ENCODE measurements at regions not wholly inside any gene's neighbourhood (a gene's known extent, or its start where the extent isn't known, plus 50 kb on each side); places are given as distances from the start of the nearest gene placed in this dataset.

DNA sequence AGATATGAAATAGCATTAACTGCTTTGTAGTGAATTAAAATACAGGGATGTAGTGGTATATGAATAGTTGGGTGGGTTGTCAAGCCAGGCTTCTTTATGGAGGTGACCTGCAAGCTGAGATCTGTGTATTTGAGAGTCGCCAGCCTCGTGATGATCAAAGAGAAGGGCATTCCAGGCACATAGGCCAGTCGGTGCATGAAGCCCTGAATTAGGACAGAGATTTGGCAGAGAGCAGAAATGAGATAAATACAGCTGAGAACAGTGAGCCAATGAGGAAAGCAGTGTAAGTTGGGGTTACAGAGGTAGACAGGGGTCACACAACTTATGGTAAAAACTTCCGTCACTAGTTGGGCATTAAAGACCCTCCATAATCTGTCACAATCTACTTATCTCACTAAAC is 641.9 kb downstream of the OTOL1 start:
- DNase-seq = no peak

DNA sequence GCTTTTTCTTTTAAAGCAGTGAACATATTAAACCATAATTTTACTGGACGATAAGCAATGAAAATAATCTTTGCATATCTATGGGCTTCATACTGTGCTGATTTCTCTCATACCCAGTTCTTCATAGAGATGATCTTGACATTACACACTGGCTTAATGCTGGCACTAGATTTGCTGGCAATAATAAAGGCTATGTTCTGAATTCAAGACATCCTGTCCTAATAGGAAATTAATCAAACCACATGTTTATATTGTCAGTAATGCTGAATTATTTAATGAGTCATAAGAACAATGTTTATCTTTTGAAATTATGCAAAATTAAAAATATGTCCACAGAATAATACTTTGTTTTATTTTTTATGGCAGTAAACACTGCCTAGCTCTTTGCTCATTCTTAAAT is 643.2 kb downstream of the OTOL1 start:
- no peak for DNase-seq

DNA sequence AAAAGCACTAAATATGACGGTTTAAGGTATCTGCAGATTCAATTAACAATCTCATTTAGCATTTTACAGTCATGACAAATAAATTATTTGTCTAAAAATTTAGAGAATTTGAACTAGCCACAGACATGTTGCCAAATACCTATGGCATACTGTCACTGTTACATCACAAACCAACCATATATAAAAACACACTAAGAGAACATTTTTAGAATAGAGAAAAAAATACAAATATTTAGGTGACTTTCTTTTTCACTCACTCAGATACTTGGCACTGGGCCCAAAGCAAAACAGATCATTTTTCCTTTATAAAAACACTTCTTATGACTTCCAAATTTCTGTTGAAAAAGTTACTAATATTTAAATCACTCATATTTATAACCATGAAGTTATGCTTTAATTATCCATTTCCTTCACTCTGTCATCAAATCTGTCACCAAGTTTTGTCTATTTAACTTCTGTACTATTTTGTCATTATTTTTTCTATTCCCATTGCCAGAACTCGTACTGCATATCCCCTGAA is 644.7 kb downstream of the OTOL1 start:
- no peak for DNase-seq

DNA sequence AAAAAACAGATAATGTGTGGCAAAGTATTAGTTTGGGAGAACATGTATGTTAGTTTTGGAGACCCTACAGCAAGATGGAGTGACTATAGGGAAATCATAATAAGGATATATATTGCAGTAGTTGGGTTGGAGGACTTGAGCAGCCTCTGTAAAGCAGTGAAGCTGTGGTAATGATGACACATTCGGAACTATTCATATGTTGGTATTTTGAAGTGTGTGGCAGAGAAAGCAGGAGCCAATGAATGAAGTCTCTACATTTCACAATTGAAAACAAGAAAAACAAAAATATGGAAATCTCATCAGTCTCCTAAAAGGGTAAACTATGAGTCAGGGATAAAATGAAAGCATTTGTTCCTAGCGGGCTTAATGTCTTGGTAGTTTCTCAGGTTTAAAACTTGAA is 645.9 kb downstream of the OTOL1 start:
- no peak for DNase-seq

- DNase-seq = no peak
Observed at GRCh38 chr3:162143180-162143579, 646.6 kb downstream of the OTOL1 start.

DNA sequence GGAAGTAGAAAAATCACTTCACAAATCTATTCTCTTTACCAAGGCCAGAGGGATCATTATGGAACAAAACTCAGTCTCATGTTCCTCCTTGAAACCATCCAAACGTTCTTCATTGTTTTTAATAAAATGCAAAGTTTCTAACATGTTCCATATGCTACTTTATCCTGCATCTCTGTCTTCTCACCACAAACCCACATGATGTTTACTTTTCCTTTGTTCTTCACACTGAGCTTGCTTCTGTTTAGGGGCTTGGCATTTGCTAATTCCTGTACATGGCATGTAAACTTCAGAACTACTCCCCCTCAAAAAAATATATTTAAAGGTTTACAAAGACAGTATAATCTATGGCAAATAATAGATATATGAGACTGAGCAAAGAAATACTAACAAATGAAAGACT is 651.4 kb downstream of the OTOL1 start:
- no peak for DNase-seq

GRCh38 chr3:162150790-162151189 is 654.2 kb downstream of the OTOL1 start:
- DNase-seq = no peak

DNA sequence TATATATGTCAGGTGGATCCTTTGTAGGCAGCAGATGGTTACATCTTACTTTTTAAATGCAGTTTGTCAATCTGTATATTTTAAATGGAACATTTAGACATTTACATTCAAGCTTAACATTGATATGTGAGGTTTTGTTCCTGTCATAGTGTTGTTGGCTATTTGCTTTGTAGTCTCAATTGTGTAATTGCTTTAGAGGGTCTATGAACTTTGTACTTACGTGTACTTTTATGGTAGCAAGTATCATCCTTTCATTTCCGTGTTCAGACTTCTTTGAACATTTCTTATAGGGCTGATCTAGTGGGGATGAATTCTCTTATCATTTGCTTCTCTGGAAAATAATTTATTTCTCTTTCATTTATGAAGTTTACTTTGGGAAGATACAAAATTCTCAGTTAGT is 656.0 kb downstream of the OTOL1 start:
- no peak for DNase-seq

DNA sequence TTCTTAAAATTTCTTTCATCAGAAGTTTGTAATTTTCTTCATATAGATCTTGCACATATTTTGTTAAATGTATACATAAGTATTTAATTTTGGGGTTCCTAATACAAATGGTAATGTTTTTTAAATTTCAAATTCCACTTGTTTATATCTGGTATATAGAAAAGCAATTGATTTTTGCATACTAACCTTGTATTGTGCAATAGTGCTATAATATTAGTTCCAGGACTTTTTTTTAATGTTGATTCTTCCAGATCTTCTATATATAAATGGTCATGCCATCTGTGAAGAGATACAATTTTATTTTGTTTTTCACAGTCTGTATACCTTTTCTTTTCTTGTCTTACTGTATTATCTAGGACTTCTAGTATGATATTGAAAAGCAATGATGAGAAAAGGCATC is 665.0 kb downstream of the OTOL1 start:
- DNase-seq = no peak

- no peak for DNase-seq
Observed at GRCh38 chr3:162165346-162165745, 668.7 kb downstream of the OTOL1 start.

GRCh38 chr3:162166543-162166942 is 669.9 kb downstream of the OTOL1 start:
- DNase-seq = no peak

DNA sequence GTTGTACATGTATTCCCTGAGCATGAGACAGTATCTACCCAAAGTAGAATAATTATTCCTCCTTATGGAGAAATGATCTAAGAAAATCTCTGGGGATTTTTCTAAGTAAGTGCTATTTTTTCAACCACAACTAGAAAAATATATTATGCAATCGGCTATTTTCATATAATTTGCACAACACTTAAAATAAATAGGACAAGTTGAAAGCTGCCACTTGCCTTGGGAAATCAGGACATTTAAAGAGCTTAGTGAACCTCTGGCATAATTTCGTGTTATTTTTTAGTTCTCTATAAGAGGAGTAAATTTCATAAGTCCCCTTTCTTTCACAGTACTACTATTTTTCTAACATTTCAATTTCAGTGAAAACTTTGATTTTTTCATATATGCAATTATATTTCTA is 672.1 kb downstream of the OTOL1 start:
- DNase-seq = no peak

DNA sequence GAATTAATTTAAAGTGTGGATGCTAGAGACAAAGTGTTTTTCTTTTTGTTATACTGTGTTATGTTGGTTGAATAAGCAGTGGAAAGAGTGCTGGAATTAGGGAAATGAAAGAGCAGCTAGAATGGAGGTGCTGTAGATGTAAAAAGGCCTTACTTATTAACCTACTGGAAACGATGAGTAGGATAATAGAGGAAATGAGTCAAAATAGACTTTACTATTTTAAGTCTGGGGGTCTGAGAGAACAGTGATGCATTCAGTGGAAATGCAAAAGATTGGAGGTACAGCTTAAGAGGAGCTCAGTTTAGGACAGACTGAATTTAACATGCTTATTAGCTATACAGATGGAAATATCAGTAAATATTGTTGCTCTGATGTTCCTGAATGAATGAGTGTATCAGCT is 674.0 kb downstream of the OTOL1 start:
- no peak for DNase-seq

DNA sequence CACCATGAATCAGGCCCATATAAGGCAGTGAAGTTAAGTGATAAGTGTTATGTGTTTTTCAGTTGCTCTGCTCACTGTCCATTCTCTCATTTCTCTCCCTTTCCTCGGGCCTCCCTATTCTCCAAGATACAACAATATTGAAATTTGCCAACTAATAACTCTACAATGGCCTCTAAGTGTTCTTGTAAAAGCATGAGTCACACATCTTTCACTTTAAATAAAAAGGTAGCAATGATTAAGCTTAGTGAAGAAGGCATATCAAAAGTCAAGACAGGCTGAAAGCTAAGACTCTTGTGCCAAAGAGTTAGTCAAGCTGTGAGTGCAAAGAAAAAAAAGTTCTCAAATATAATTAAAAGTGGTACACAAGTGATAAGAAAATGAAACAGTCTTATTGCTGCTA is 675.4 kb downstream of the OTOL1 start:
- no peak for DNase-seq

DNA sequence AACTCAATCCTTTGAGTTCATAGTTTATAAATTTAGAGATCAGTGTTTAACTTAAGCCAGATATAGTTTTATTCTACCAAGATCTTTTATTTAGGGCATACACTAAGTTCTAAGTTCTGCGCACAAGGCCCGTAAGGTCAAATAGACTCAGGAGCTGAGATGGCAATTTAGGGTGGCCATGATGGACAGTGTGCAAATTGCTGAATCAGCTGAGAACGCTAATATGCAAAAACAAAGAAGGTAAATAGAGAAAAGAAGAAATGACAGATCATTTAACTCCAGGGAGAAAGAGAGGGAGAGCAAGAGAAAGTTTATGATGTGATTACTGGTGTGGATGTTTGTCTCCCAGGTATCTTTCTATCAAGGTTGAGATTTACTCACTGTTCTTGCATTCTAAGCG is 678.5 kb downstream of the OTOL1 start:
- DNase-seq = no peak

- no peak for DNase-seq
Observed at GRCh38 chr3:162175878-162176277, 679.3 kb downstream of the OTOL1 start.

- DNase-seq = no peak
Observed at GRCh38 chr3:162183440-162183839, 686.8 kb downstream of the OTOL1 start.

GRCh38 chr3:162192340-162193029 is 695.9 kb downstream of the OTOL1 start:
- DNase-seq = no peak

GRCh38 chr3:162193148-162194095 is 696.8 kb downstream of the OTOL1 start:
- DNase-seq = no peak

GRCh38 chr3:162195147-162195546 is 698.5 kb downstream of the OTOL1 start:
- no peak for DNase-seq

- no peak for DNase-seq
Observed at GRCh38 chr3:162196964-162197363, 700.4 kb downstream of the OTOL1 start.

- no peak for DNase-seq
Observed at GRCh38 chr3:162200836-162201235, 704.2 kb downstream of the OTOL1 start.

DNA sequence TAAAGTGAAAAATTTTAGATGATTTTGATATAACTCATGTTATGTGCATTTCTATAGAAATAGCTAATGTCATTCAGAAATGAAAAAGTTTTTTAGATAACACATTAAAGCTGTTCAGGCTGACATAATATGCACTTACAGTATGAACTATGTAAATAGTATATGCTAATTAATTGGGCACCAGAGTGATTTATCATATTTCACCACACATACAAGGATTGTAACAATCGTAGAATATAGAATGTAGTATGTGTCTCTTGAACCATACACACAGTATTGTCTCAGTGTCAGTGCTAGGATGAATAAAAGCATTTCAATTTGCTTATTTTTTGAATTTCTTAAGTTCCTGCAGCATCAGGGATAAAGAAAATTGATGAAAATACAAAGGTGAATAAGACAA is 710.0 kb downstream of the OTOL1 start:
- no peak for DNase-seq

GRCh38 chr3:162211470-162211869 is 714.9 kb downstream of the OTOL1 start:
- DNase-seq = no peak

Measured in suppressor macrophage treated with lipopolysaccharide for 4 hours (primary cell).